ENCODE measurements at regions not wholly inside any gene's neighbourhood (a gene's known extent, or its start where the extent isn't known, plus 50 kb on each side); places are given as distances from the start of the nearest gene placed in this dataset.

DNA sequence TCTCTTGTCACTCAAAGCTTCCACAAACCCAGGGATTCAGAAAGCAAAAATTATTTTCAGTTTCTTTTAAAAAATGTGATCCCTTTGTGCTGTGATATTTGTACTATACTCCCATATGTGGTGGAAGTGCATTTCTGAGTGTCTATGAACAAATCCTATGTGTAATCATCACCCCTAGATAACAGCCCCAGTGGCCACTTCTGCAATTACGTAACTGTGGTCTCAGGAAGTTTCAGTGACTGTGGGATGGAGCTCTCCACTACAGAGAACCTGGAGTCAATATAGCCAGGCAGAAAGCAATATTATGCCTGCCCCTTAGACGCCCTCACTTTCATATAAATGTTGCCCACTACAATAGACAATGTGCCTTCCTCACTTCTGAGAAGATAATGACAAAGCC lies 1101.7 kb upstream of the GHITM start:
- DNase-seq (ENCODE audit: low spot score), result no peak
- Mint-ChIP-seq H3K4me1 (ENCODE audit: low read depth) (no peaks in the 10 kb centered on the region), H3K9me3 (peaks cover 11% of the 10 kb centered on the region), H3K27ac (no peak overlapping the region), H3K36me3 (ENCODE audit: low read depth) (no peaks in the 10 kb centered on the region), H3K27me3 (ENCODE audit: low read depth) (no peaks in the 10 kb centered on the region), H3K4me3 (ENCODE audit: low read depth) (no peak overlapping the region)
- intact Hi-C loops (cut with micrococcal nuclease), result no loop called here

DNA sequence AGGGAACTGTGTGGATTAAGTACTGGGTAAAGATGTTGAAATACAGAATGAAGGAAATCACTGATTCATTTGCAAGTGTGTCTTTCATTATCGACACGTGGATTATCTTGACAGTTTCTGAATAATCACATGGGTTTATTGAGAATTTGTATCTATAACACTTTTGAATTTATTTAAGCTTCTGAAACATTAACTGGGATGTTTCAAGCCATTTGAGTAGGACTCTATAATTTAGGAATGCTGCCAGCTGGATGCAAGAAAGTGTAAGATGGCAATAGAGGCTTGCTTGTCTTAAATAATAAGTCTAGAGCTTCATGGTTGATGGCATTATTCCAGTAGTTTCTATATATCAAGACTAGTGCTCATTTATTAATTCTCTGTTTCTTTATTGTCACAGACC lies 1100.7 kb upstream of the GHITM start:
- no peak overlapping the region for H3K4me3 Mint-ChIP-seq (ENCODE audit: low read depth)
- DNase-seq (ENCODE audit: low spot score), result no peak
- no peak overlapping the region for H3K27ac Mint-ChIP-seq
- H3K9me3 Mint-ChIP-seq, result peaks cover 10% of the 10 kb centered on the region
- H3K4me1 Mint-ChIP-seq (ENCODE audit: low read depth), result no peaks in the 10 kb centered on the region
- H3K36me3 Mint-ChIP-seq (ENCODE audit: low read depth), result no peaks in the 10 kb centered on the region
- no peaks in the 10 kb centered on the region for H3K27me3 Mint-ChIP-seq (ENCODE audit: low read depth)
- intact Hi-C loops (cut with micrococcal nuclease), result no loop called here

DNA sequence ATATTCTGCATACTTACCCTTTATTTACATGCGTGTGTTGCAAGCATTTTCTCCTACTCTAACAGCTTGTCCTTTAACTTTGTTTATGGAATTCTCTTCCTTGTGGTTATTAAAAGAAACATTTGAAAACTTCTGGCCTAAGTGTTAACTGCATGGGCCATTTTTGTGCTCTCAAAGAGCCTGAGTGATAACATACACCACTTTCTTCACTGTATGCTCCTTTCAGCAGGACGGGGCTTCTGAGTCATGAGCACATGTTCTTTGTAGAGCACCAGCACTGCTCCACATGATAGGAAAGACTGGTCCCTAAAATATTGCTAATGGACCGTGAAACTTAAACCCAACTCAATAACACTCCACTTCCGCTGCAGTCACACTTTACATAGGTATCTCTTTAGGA lies 1093.6 kb upstream of the GHITM start:
- H3K4me3 Mint-ChIP-seq (ENCODE audit: low read depth), result no peak overlapping the region
- H3K9me3 Mint-ChIP-seq, result peaks cover 5% of the 10 kb centered on the region
- no peaks in the 10 kb centered on the region for H3K27me3 Mint-ChIP-seq (ENCODE audit: low read depth)
- H3K4me1 Mint-ChIP-seq (ENCODE audit: low read depth), result no peaks in the 10 kb centered on the region
- no peak overlapping the region for H3K27ac Mint-ChIP-seq
- intact Hi-C loops (cut with micrococcal nuclease), result no loop called here
- no peak for DNase-seq (ENCODE audit: low spot score)
- no peaks in the 10 kb centered on the region for H3K36me3 Mint-ChIP-seq (ENCODE audit: low read depth)

GRCh38 chr10:83050815-83051214 lies 1088.5 kb upstream of the GHITM start:
- no peaks in the 10 kb centered on the region for H3K27me3 Mint-ChIP-seq (ENCODE audit: low read depth)
- no peak for DNase-seq (ENCODE audit: low spot score)
- intact Hi-C loops (cut with micrococcal nuclease), result no loop called here
- peaks cover 6% of the 10 kb centered on the region for H3K9me3 Mint-ChIP-seq
- no peak overlapping the region for H3K4me3 Mint-ChIP-seq (ENCODE audit: low read depth)
- no peak overlapping the region for H3K27ac Mint-ChIP-seq
- no peaks in the 10 kb centered on the region for H3K4me1 Mint-ChIP-seq (ENCODE audit: low read depth)
- no peaks in the 10 kb centered on the region for H3K36me3 Mint-ChIP-seq (ENCODE audit: low read depth)

DNA sequence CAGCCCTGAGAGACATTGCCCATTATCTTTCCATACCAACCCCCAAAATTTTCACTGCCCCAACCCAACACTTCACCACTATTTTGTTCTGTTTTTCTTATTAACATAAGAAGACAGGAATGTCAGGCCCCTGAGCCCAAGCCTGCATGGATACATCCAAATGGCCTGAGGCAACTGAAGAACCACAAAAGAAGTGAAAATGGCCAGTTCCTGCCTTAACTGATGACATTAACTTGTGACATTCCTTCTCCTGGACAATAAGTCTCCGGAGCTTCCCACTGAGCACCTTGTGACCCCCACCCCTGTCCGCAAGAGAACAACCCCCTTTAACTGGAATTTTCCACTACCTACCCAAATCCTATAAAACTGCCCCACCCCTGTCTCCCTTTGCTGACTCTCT lies 1076.4 kb upstream of the GHITM start:
- no peak overlapping the region for H3K27ac Mint-ChIP-seq
- no peak for DNase-seq (ENCODE audit: low spot score)
- no peaks in the 10 kb centered on the region for H3K4me1 Mint-ChIP-seq (ENCODE audit: low read depth)
- no peaks in the 10 kb centered on the region for H3K27me3 Mint-ChIP-seq (ENCODE audit: low read depth)
- H3K4me3 Mint-ChIP-seq (ENCODE audit: low read depth), result no peak overlapping the region
- H3K9me3 Mint-ChIP-seq, result peaks cover 13% of the 10 kb centered on the region
- no peaks in the 10 kb centered on the region for H3K36me3 Mint-ChIP-seq (ENCODE audit: low read depth)
- intact Hi-C loops (cut with micrococcal nuclease), result no loop called here

- intact Hi-C loops (cut with micrococcal nuclease), result no loop called here
- Mint-ChIP-seq H3K36me3 (ENCODE audit: low read depth) (no peaks in the 10 kb centered on the region), H3K9me3 (peaks cover 18% of the 10 kb centered on the region), H3K27me3 (ENCODE audit: low read depth) (no peaks in the 10 kb centered on the region), H3K4me3 (ENCODE audit: low read depth) (no peak overlapping the region), H3K4me1 (ENCODE audit: low read depth) (no peaks in the 10 kb centered on the region), H3K27ac (no peak overlapping the region)
- DNase-seq (ENCODE audit: low spot score), result no peak
These were observed 1065.8 kb upstream of the GHITM start for GRCh38 chr10:83073472-83073871.

GRCh38 chr10:83075016-83075814 lies 1064.1 kb upstream of the GHITM start:
- intact Hi-C loops (cut with micrococcal nuclease), result no loop called here
- peaks cover 23% of the 10 kb centered on the region for H3K9me3 Mint-ChIP-seq
- no peaks in the 10 kb centered on the region for H3K36me3 Mint-ChIP-seq (ENCODE audit: low read depth)
- no peak overlapping the region for H3K4me3 Mint-ChIP-seq (ENCODE audit: low read depth)
- no peaks in the 10 kb centered on the region for H3K4me1 Mint-ChIP-seq (ENCODE audit: low read depth)
- DNase-seq (ENCODE audit: low spot score), result no peak
- H3K27ac Mint-ChIP-seq, result no peak overlapping the region
- no peaks in the 10 kb centered on the region for H3K27me3 Mint-ChIP-seq (ENCODE audit: low read depth)

DNA sequence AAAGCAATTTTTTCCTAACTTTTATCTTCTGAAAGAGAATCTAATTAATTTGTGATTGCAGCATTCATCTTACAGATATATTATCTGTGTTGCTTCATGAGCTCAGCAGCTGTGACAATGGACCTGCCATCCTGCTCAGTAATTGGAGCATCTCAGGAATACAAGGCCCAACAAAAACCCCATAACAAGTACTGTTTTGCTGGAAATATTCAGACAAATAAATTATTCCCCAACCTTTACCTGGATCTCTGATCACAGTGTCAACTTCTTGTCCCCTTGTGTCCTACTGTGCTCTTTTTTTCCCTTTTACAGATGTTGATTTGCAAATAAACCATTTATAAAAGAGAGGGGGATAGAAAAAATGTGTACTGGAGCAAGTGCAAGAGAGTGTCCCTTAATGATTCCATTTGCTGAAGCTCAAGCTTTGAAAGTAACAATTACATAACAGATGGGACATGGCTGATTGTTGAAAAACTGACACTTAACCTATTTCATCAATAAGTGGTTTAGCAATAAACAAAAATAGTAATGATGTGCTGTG lies 1063.4 kb upstream of the GHITM start:
- peaks cover 23% of the 10 kb centered on the region for H3K9me3 Mint-ChIP-seq
- H3K36me3 Mint-ChIP-seq (ENCODE audit: low read depth), result no peaks in the 10 kb centered on the region
- DNase-seq (ENCODE audit: low spot score), result no peak
- no peak overlapping the region for H3K4me3 Mint-ChIP-seq (ENCODE audit: low read depth)
- intact Hi-C loops (cut with micrococcal nuclease), result no loop called here
- no peaks in the 10 kb centered on the region for H3K4me1 Mint-ChIP-seq (ENCODE audit: low read depth)
- no peaks in the 10 kb centered on the region for H3K27me3 Mint-ChIP-seq (ENCODE audit: low read depth)
- H3K27ac Mint-ChIP-seq, result no peak overlapping the region

DNA sequence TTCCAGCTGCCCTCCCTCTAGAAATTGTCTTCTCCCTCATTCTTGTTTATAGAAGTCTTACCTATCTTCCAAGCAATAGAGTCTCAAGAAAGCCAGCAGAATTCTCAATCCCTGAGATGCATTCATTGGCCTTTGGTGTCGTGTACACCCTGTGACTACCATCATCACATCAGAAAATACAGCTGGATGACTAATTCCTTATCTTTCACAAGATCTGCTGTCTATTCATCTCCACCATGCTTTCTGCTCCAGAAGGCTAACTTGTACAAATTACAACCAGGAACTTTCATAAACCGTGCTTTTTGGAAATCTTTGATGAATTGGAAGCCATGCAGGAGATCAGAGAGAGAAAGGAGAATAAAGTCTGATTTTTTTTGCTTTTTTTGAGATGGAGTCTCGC lies 1062.9 kb upstream of the GHITM start:
- Mint-ChIP-seq H3K4me3 (ENCODE audit: low read depth) (no peak overlapping the region), H3K9me3 (peaks cover 23% of the 10 kb centered on the region), H3K27ac (no peak overlapping the region), H3K36me3 (ENCODE audit: low read depth) (no peaks in the 10 kb centered on the region), H3K4me1 (ENCODE audit: low read depth) (no peaks in the 10 kb centered on the region), H3K27me3 (ENCODE audit: low read depth) (no peaks in the 10 kb centered on the region)
- intact Hi-C loops (cut with micrococcal nuclease), result no loop called here
- no peak for DNase-seq (ENCODE audit: low spot score)

- Mint-ChIP-seq H3K36me3 (ENCODE audit: low read depth) (no peaks in the 10 kb centered on the region), H3K27ac (no peak overlapping the region), H3K27me3 (ENCODE audit: low read depth) (no peaks in the 10 kb centered on the region), H3K4me3 (ENCODE audit: low read depth) (no peak overlapping the region), H3K9me3 (peaks cover 23% of the 10 kb centered on the region), H3K4me1 (ENCODE audit: low read depth) (no peaks in the 10 kb centered on the region)
- intact Hi-C loops (cut with micrococcal nuclease), result no loop called here
- DNase-seq (ENCODE audit: low spot score), result no peak
These were observed 1061.1 kb upstream of the GHITM start for GRCh38 chr10:83078160-83078559.

GRCh38 chr10:83078645-83079044 lies 1060.7 kb upstream of the GHITM start:
- H3K9me3 Mint-ChIP-seq, result peaks cover 24% of the 10 kb centered on the region
- intact Hi-C loops (cut with micrococcal nuclease), result no loop called here
- no peak overlapping the region for H3K4me3 Mint-ChIP-seq (ENCODE audit: low read depth)
- no peak for DNase-seq (ENCODE audit: low spot score)
- no peaks in the 10 kb centered on the region for H3K4me1 Mint-ChIP-seq (ENCODE audit: low read depth)
- H3K27ac Mint-ChIP-seq, result no peak overlapping the region
- no peaks in the 10 kb centered on the region for H3K36me3 Mint-ChIP-seq (ENCODE audit: low read depth)
- H3K27me3 Mint-ChIP-seq (ENCODE audit: low read depth), result no peaks in the 10 kb centered on the region

DNA sequence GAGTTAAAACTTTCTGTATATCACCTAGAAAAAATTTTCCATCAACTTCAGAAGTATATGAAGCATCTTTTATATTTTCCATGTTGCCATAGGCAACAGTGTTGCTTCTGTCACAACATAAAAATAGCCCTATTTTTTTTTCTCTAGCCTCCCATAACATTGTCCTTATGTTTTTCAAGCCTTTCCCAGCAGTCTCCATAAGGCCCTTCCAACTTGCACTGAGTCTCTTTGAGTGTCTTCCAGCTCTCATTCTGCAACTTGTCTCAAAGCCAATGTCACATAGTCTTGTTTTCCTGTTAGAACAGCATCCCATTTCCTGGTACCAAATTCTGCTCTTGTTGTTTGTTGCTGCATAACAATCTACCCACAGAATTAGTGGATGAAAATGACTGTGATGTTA lies 1055.5 kb upstream of the GHITM start:
- Mint-ChIP-seq H3K27me3 (ENCODE audit: low read depth) (no peaks in the 10 kb centered on the region), H3K27ac (no peak overlapping the region), H3K4me1 (ENCODE audit: low read depth) (no peaks in the 10 kb centered on the region), H3K9me3 (peaks cover 19% of the 10 kb centered on the region), H3K4me3 (ENCODE audit: low read depth) (no peak overlapping the region), H3K36me3 (ENCODE audit: low read depth) (no peaks in the 10 kb centered on the region)
- DNase-seq (ENCODE audit: low spot score), result no peak
- intact Hi-C loops (cut with micrococcal nuclease), result no loop called here

GRCh38 chr10:83089335-83089734 lies 1050.0 kb upstream of the GHITM start:
- no peaks in the 10 kb centered on the region for H3K36me3 Mint-ChIP-seq (ENCODE audit: low read depth)
- peaks cover 29% of the 10 kb centered on the region for H3K9me3 Mint-ChIP-seq
- H3K27ac Mint-ChIP-seq, result no peak overlapping the region
- H3K4me3 Mint-ChIP-seq (ENCODE audit: low read depth), result no peak overlapping the region
- intact Hi-C loops (cut with micrococcal nuclease), result no loop called here
- H3K27me3 Mint-ChIP-seq (ENCODE audit: low read depth), result no peaks in the 10 kb centered on the region
- no peak for DNase-seq (ENCODE audit: low spot score)
- no peaks in the 10 kb centered on the region for H3K4me1 Mint-ChIP-seq (ENCODE audit: low read depth)
